ENCODE measurements at regions not wholly inside any gene's neighbourhood (a gene's known extent, or its start where the extent isn't known, plus 50 kb on each side); places are given as distances from the start of the nearest gene placed in this dataset.

DNA sequence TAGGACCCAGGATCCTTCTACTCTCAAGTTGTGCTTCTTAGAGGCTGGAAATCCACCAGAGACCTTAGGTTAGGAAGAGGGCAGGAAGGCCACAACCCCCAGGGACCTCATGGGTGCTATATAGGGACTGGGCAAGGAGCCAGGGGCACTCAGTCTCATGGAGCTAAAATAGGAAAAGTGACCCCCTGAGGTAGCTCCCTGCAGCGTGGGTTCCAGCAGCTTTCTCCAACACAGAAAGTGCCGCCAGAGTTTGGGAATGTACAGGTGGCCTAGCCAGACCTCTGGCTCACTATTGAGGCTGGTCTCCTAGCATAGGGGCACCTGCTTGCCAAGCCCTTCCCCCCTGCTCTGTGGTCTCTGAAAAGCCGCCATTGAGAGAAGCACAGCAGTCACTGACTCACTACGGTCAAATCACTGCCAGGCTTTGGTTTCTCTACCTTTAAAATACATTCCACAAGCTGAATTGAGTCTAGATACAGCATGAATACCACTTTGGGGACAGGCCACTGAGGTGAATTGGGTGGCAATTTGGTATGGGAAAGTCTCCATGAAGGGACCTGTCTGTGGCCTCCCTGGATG lies 333.2 kb upstream of the PODXL start:
- TF ChIP-seq, protein P1, sequence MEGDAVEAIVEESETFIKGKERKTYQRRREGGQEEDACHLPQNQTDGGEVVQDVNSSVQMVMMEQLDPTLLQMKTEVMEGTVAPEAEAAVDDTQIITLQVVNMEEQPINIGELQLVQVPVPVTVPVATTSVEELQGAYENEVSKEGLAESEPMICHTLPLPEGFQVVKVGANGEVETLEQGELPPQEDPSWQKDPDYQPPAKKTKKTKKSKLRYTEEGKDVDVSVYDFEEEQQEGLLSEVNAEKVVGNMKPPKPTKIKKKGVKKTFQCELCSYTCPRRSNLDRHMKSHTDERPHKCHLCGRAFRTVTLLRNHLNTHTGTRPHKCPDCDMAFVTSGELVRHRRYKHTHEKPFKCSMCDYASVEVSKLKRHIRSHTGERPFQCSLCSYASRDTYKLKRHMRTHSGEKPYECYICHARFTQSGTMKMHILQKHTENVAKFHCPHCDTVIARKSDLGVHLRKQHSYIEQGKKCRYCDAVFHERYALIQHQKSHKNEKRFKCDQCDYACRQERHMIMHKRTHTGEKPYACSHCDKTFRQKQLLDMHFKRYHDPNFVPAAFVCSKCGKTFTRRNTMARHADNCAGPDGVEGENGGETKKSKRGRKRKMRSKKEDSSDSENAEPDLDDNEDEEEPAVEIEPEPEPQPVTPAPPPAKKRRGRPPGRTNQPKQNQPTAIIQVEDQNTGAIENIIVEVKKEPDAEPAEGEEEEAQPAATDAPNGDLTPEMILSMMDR (IDR thresholded peaks at IDR 0.05), result no peak
- no peak for TF ChIP-seq EZH2 (IDR thresholded peaks at IDR 0.05; ENCODE audit: borderline replicate concordance, insufficient read depth, low read depth, low read length, poor library complexity, severe bottlenecking)
